Stimulated activated CD8-positive, alpha-beta memory T cell treated with anti-CD3 and anti-CD28 coated beads, Interleukin-15, amount 100 ng/mL, for 4 hours (primary cell): ENCODE measurements at regions not wholly inside any gene's neighbourhood (a gene's known extent, or its start where the extent isn't known, plus 50 kb on each side); places are given as distances from the start of the nearest gene placed in this dataset.

ENCODE experiments used
- DNase-seq, 2 donors: peaks; one replicate each; pipeline ENCODE4 v3.0.0-alpha.2; 2020; ENCODE audit warnings: low read depth in 2 of 2

DNA sequence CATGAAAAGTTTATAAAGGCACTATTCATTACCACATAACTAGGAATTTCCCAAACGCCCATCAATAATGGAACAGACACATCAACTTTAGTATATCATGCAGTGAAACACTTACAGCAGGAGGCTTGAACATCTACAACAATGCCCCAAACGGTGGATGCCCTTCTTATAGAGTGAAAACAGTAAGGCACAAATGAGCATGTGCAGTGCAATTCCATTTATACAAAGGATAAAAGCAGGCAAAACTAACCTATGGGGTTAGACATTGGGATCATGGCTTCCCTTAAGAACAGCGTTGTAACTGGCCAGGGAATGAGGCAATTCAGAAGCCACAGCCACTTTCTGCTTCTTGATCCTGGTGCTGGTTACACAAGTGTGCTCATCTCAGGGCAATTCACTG is 1363.0 kb downstream of the TBC1D22A start:
- no peak for DNase-seq

DNA sequence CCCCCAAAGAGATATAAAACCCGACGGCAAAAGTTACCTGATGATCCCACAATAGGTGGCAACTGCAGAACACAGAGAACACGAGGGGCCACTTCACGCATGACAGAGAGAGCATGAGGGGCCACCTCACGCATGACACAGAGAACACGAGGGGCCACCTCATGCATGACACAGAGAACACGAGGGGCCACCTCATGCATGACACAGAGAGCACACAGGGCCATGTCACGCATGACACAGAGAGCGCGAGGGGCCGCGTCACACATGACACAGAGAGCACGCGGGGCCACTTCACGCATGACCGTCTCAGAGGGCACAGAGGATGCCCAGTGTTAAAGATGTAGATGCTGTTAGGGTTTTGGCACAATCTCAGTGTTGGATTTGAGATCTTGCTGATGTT is 1359.5 kb downstream of the TBC1D22A start:
- DNase-seq: no peak

DNA sequence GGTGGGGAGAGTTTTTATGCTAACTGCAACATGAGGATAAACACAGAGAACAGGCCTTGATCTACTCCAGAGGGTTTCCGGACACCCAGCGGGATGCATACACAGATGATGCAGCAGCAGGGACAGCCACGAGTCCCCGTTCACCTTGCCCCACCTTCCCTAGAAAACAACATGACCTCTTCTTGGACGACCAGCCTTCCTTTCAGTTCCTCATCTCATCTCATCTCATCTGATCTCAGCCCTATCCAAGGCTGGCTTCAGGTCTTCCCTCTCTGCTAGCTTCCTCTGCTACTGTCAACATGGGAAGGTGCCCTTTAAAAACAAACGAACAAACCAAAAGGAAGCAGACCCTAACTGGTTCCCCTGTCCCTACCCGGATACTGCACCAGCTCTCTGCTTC is 1356.2 kb downstream of the TBC1D22A start:
- no peak for DNase-seq

DNA sequence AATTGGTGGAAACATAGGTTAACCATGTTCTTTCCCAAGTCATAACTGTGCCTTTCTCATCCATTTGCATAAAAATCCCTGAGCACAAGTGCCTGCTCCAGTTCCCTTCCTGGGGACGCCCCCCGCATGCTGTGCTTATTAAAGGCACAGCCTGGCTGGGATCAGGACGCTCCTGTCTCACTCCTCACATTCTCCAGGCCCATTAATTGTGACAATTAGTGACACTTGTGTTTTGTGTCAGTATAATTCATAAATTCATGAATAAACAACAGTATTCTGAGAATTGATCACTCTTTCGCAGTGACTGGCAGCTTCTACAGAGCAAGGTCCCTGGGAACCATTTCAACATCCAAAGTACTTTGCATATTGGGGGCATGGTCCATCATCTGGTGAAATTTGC is 1354.4 kb downstream of the TBC1D22A start:
- no peak for DNase-seq

DNA sequence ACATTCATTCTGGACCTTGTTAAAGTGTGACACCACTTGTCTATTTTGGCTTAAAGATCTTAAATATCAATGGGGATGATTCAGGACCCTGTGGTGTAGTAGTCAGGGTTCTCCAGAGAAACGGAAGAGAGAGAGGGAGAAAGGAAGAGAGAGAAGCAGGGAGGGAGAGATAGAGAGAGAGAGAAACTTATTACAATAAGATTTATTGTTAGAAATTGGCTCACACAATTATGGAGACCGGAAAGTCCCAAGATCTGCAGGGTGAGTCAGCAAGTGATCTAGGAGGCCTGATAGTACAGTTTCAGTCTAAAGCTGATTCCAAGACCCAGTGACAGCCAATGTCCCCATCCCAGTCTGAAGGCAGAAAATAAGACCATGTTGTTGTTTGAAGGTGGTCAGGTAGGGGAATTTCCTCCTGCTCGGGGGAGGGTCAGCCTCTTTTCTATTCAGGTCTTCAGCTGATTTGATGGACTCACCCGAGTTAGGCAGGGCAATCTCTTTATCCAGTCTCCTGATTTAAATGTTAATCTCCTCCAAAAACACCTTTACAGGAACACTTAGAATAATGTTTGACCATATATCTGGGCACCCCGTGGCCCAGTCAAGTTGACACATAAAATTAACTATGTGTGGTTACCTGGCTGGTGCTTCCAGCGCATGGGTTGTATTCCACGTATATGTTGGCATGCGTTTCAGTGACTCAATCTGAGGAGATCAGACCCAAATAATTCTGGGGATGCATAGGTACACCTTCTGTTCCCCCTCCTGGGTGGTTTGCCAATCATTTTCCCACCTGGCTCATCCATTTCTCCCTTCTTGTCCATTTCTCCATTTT is 1350.5 kb downstream of the TBC1D22A start:
- no peak for DNase-seq

DNA sequence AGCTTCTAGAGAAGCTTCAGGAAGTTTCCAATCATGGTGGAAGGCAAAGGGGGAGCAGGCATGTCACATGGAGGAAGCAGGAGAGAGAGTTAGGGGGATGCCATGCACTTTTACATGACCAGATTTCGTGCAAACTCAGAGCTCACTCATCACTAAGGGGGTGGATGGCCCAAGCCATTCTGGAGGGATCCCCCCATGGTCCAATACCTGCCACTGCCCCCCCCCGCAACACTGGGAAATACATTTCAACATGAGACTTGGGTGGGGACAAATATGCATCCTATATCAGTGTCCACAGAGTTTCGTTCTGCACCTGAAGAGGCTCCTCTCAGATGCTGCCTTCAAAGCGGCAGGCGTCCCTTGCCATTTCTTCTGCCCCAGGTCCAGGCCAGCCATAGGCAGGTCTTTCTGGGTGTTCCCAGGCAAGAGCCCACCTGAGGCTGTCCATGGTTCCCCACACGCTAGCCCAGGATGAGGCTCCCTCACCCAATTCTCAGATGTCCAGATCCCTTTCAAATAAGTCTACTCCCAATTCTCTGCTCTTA is 1344.3 kb downstream of the TBC1D22A start:
- DNase-seq: no peak

DNA sequence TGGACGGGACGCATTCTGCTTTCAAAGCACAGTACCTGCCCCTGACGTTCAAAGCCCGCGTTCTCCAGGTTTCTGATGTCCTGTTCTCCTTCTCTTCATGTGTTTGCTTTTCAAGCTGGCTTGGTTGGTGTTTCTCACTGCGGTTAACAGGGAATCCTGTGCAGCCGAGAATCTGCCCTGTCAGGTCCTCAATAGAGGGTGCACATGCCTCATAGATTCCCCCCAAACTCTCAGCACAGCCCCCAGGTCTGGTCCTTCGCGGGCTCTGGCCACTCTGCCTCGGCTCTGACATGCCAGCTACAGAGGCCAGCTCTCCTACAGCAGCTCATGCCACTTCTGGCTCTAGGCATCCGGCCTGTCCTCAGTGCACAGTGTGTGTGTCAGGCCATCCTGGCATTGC is 1343.8 kb downstream of the TBC1D22A start:
- no peak for DNase-seq

DNA sequence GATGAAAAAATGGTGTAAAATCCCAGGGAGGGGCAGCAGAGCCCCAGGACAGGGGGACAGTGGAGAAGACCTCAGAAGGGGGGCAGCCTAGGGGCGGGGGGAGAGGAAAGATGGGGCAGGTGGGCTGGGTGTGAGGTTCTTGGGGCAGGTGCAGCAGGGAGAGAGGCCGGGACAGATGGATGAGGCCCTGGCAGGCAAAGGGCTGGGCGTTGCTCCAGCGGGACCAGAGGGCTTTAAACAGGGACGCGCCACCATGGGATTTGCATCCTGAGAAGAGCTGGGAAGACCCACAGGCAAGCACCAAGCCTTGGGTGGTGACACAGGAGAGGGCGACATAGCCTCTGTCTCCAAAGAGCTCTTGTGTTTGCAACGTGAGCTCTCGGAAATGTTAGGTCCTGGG is 1342.8 kb downstream of the TBC1D22A start:
- no peak for DNase-seq

DNA sequence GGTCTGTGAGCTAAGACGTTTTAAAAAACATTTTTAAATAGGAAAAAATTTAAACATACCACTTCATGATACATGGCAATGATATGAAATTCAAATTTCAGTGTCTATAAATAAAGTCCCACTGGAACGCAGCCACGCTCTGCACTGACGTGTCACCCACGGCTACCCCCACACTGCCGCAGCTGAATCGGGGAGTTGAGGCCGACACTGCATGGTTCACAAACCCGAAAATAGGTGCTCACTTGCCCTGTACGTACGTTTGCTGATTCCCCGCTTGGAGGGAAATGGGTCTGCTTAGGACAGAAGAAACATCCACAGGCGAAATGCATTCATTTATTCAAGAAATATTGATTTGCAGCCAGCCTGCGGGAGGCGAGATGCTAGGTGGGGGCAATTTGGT is 1342.3 kb downstream of the TBC1D22A start:
- no peak for DNase-seq

DNA sequence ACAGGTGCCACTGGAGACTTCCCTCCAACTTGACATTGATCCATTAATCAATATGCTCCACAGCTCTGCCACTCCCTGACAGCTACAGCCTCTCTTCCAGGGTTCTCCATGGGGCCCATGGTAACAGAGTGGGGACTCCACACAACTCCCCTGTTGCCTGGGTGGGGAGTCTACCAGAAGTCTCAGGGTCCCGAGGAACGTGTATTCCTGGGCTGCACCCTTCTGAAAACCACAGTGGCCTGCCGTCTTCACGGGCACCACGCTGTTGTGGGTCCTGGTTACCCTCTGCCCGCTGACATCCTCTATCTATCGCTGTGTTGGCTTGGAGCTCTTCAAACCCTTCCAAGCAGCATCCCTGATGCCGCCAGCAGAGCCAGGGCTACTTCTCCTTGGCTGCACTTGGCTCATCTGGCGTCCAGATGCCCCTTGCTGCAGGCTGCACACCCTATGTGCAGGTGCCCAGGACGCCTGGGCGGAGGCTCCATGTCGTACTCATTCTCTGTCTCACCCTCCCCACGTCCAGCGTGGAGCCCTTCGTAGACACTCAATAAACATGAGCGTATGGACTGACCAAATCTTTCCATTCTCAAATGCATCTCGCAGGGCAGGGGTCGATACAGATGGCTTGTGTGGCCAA is 1341.8 kb downstream of the TBC1D22A start:
- no peak for DNase-seq

DNA sequence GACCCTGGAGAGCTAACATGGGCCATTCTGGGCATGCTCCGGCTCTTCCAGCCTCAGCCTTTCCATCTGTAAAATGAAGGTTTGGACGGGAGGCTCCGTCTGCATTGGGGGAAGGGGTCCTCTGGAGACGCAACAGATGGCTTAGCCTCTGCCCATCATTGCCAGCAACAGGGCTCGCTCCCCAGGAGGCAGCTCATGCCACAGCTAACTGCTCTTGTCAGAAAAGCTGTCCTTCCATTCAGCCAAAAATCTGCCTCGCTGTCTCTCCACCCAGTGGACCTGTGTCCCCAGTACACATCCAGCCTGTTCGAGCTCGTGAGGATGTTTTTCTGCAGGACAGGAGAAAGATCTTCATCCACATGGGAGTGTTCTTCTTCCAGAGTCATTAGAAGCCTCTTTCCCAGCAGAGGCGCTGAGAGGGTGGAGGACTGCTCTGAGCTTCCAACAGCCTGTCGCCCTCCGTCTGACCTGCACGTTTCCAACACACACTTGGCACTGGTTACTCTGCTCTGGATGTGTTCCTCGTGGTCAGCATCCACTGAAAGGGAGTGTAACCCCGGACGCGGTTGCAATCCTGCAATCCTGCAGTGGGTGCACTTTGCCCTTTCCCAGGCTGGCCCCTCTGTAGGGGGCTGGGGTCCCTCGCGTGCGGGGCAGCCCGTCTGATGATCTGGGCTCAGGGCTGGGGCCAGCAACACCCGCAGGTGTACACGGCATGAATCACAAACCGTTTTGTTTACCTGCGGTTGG is 1340.9 kb downstream of the TBC1D22A start:
- DNase-seq: no peak

DNA sequence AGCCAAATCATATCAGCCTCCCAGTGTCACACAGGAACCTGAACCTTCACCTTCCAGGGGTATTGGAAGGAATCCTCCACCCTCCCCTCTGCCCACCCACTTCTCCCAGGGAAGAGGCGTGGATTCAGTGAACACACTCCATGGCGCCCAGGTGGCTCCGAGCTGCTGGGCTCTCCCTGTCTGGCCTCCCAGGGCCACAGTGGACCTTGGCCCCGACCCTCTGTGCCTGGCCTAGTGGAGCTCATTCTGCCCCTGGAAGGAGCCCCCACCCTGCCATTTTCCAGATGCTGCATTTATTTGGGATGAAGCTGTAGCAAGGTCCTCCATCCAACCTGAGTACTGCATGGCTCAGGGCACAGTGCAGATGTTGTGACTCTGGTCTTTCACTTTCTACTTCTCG is 1340.1 kb downstream of the TBC1D22A start:
- DNase-seq: no peak

DNA sequence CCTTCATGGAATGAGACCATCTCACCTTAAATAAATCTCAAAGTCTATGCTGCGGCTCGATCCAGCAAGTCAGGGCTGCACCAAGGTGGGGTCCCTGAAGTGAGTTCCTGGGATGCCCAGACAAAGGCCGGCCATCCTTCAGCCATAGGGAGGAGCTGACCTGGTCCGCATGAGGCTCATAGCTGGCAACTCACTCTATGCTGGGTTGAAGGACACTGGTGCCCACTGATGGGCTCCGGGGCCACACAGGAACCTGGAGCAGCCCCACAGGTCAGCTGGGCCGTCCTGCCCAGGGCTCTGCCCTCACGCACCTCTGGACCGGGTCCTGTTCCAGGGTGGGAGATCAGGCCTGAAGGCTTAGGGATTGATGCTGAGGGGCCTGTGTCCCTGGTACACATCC is 1339.3 kb downstream of the TBC1D22A start:
- DNase-seq: no peak

DNA sequence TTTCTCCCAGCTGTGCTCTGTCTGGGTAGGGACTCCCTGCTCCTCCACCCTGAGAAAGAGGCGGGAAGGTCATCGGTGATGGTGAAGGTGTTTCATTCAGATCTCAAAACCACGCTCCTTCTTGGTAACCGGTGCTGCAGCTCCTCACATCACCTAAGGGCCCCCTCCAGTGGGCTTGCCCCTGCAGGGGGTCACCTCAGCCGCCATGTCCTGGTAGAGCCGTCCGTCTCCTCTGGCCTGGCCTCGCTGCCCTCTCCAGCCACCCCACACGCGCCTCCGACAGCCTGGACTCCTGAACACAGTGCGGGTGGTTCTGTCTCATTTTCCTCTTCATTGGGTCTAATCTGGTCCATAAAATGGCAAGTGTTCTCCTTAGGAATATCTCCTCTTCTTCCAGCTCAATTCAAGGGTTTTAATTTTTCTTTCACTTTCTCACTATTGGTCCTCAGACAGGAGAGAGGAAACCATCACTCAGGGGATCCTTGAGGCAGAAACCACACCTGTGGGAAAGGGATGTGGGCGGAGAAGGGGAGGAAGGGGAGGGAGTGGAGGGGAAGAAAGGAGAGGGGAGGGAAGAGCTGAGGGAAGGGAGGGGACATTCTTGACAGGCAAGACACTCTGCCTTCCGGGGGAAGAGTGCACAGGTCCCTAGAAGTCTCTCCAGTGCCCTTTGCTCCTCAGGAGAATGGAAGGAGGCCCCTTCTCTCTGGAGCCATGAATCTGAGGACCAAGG is 1338.4 kb downstream of the TBC1D22A start:
- DNase-seq: no peak

DNA sequence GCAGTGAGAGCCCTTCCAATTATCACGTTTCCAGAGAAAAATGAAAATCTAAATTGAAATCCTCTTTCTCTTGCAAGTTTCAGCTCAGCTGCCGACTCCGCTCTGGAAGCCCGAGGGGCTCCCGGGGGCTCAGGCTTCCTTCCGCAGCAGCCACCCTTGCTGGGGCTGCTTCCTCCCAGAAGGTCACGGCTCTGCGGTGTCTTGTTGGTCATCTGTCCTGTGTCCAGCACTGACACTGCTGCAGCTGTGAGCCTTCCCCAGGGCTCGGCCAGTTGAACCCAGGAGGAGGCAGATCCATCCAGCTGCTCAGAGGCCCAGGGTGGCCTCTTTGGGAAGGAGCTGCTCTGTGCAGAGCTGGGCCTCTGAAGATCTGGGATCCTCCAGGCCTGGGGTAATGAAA is 1337.2 kb downstream of the TBC1D22A start:
- DNase-seq: no peak

DNA sequence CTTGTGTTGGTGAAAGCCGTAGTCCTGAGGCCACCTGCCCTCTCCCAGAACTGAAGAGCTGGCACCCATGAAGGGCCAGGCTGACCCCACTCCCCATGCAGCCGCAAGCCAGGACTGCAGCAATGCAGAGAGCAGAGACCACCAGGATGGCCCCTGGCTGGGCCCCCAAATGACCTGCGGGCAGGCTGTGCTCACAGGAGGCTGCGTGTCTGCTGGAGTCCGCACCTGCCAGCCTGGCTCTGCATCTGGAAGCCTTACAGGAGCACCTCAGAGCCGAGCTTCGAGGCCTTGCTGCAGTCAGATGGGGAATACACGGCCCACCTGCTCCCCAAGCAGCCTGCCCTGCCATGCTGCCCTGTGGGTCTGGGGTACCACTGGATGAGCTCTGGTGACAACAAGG is 1336.8 kb downstream of the TBC1D22A start:
- no peak for DNase-seq

DNA sequence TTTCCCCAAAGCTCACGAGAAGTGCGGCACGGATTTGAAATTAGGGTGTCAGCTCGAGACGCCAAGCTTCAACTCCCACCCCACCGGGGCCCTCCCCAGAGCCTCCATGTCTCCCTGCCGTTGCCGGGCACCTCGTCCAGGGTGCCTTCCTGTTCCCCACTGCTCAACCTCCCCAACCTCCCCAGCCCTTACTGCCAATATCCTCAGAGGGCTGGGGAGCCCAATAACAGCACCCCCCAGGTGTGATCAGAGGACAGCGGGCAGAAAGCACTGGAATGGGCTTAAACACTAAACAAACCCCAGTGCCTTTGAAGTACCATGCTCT is 1336.4 kb downstream of the TBC1D22A start:
- DNase-seq: no peak

DNA sequence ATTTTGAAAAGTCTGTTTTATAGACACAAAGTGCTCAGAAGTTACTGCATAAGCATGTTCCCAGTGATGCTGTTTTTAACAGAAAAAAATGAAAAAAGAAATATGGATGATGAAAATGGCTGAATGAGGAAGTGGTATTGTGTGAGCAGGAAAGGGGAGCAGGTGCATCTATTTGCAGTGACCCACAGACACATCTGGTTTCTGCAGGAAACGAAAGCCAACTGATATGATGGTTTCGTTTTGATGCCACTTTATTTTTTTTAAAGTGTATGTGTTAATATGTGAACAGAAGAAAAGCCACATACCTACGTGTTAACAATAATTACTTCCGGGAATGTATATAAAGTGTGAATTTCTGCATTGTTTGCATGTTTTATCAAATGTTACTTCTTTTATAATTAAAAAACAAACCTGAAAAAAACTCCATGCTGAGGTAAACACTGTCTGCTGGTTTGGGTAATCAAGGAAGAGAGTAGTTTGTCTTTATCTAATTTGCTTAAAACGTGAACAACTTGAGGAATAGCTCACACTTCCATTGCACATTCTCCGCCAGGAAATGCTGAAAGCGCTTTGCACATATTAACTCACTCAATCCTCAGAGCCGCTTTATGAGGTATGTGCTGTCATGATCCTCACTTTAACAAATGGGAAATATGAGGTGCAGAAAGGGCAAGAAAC is 1335.9 kb downstream of the TBC1D22A start:
- DNase-seq: no peak

DNA sequence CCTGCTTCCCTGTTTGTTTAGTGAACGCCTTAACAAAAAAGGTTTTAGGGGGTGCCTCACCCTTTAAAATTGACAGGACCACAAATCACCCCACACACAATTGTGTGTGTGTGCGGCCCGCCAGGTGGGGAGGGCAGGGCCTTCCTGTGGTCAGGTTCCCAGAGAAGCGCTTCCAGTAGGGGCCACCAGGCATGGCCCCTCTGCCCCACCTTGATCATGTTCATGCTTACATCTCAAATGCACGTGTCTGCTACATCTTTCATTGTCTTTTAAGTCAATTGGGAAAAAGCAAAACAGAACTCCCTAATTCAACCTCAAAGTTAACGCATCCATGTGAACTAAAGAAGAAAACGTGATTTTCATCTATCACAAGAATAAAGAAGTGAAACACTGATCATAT is 1335.3 kb downstream of the TBC1D22A start:
- no peak for DNase-seq

DNA sequence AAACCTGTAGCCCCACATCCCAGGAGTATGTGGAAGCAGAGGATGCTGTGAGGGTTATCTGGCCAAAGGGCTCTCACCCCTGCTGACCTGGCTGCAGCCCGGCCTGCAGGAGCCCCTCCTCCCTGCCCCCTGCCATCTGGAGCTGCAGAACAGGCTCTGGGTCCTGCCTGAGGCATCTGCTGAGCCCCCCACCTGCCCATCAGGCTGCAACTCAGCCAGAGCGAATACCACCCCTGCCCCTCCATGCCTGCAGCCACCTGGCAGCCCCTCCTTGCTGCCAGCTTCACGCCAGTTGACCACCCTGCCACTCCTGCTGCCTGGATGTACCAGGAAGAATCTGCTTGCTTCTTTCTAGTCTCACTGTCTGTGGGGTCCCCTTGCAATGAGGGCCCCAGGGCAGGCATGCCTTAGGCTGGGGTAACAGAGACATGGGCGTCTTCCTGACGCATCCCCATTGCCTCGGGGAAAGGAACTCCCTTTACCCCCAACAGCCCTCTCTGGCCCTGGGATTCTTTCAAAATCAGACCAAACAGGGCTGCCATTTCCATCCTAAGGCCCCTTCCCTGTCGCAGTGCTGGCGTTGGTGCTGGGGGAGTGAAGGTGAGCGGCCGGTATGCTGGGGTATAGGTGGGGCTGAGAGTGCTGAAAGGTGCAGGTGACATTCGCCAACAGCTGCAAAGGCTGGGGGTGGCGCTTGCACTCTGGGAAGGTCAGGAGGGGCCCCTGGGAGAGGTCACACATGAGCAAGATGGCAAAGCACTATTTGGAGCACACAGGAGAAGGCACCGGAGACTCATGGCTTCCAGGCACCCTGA is 1334.6 kb downstream of the TBC1D22A start:
- no peak for DNase-seq

DNA sequence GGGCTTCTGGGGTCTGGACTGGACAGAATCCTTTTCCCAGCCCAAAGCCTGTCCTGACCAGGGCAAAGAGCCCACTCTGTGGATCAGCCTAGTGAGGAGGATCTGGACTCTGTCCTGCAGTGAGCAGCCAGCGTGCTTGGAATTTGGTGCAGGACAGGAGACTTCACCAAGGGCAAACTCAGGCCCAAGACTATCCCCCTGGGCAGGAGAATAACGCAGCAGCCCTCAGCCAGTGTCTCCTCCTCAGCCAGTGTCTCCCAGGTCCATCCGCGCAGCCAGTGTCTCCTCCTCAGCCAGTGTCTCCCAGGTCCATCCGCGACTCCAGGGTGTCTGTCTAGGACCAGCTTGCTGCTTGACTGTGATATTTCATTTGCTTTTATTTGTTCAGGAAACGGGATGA is 1334.0 kb downstream of the TBC1D22A start:
- no peak for DNase-seq
